Smooth muscle cell (in vitro differentiated cells): ENCODE measurements at regions not wholly inside any gene's neighbourhood (a gene's known extent, or its start where the extent isn't known, plus 50 kb on each side); places are given as distances from the start of the nearest gene placed in this dataset. TPM values are rescaled to one million over a fixed set of nuclear protein-coding genes. Genes with fewer than 3 reads are reported as not detected.
A peak's percentile ranks its signal among the peaks of the same experiment; 100 is the strongest.

ENCODE experiments used
- DNase-seq: peaks from one replicate; lab custom pipeline; 2025; ENCODE audit not compliant: unreplicated experiment; lab: John Stamatoyannopoulos, UW
- H2AFZ ChIP-seq: fragments of 200-600 bp; sonication (generic); 2 replicates; pipeline ENCODE4 v1.6.0; 2016; ENCODE audit warnings: antibody characterized with exemption, low read depth, mild to moderate bottlenecking
- H3F3A ChIP-seq: fragments of 200-600 bp; sonication (generic); 2 replicates; pipeline ENCODE4 v1.6.0; 2017; ENCODE audit warnings: antibody characterized with exemption, low read depth
- H3K27ac ChIP-seq: fragments of 200-600 bp; sonication (generic); 2 replicates; pipeline ENCODE4 v1.5.1; 2016; ENCODE audit warnings: low read depth, mild to moderate bottlenecking
- H3K27me3 ChIP-seq: fragments of 200-600 bp; sonication (generic); 2 replicates; pipeline ENCODE4 v1.6.1; 2016; ENCODE audit warnings: low read depth, mild to moderate bottlenecking
- H3K36me3 ChIP-seq: fragments of 200-600 bp; sonication (generic); 2 replicates; pipeline ENCODE4 v1.5.1; 2016; ENCODE audit warnings: low read depth
- H3K4me1 ChIP-seq: fragments of 200-600 bp; sonication (generic); 2 replicates; pipeline ENCODE4 v1.5.1; 2016; ENCODE audit warnings: low read depth
- H3K4me2 ChIP-seq: fragments of 200-600 bp; sonication (generic); 2 replicates; pipeline ENCODE4 v1.6.0; 2016; ENCODE audit warnings: mild to moderate bottlenecking
- H3K4me3 ChIP-seq: fragments of 200-600 bp; sonication (generic); 2 replicates; pipeline ENCODE4 v1.5.1; 2016; ENCODE audit warnings: mild to moderate bottlenecking
- H3K79me2 ChIP-seq: fragments of 200-600 bp; sonication (generic); 2 replicates; pipeline ENCODE4 v1.6.0; 2016; ENCODE audit warnings: low read depth, mild to moderate bottlenecking
- H3K9ac ChIP-seq: fragments of 200-600 bp; sonication (generic); 2 replicates; pipeline ENCODE4 v1.6.0; 2016; ENCODE audit warnings: low read depth
- H3K9me3 ChIP-seq: fragments of 200-600 bp; sonication (generic); replicated peaks from 2 replicates; pipeline ENCODE4 v1.5.1; 2016; ENCODE audit warnings: low read depth
- H4K20me1 ChIP-seq: fragments of 200-600 bp; sonication (generic); 2 replicates; pipeline ENCODE4 v1.6.0; 2016; ENCODE audit warnings: low read depth
- WGBS: methylation state at CpG from one replicate; pipeline ENCODE4 v1.1.7; 2016; ENCODE audit warnings: low lambda C conversion rate; 5-methylcytosine and 5-hydroxymethylcytosine counted together
- small RNA-seq: library from RNA; depleted of rRNA; stranded (forward); fragments of <200 nt; gene quantifications from one replicate; pipeline ENCODE3, GENCODE V24; 2014
- TF ChIP-seq, protein P1 (sequence below): fragments of 200-600 bp; sonication (generic); IDR thresholded peaks from 2 replicates; pipeline ENCODE4 v1.5.1; 2017; ENCODE audit warnings: borderline replicate concordance, mild to moderate bottlenecking, antibody characterized with exemption; ENCODE audit not compliant: insufficient read depth, poor library complexity, severe bottlenecking

DNA sequence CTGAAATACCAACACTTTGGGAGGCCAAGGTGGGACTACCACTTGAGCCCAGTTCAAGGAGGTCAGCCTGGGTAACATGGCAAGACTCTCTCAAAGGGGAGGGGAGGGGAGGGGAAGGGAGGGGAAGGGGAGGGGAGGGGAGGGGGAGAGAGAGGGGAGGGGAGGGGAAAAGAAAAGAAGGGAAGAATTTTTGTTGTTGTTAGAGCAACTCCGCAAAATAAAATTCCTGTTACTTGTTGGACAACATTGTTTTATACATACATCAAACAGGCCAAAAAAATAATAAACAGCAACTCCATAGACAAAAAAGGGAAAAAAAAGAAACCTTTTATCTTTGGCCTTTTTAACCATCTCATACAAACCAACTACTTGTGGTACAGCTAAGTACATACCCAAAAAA is 57.3 kb upstream of the TRIM24 start:
- no peak for DNase-seq
- Histone ChIP-seq H3K9ac (no peak overlapping the region), H4K20me1 (no peaks in the 10 kb centered on the region), H3K4me3 (no peak overlapping the region), H3F3A (no peaks in the 10 kb centered on the region), H3K27me3 (no peaks in the 10 kb centered on the region), H3K79me2 (no peaks in the 10 kb centered on the region), H3K9me3 (no peaks in the 10 kb centered on the region), H3K4me2 (no peak overlapping the region), H2AFZ (no peak overlapping the region), H3K36me3 (no peaks in the 10 kb centered on the region), H3K4me1 (no peaks in the 10 kb centered on the region), H3K27ac (no peak overlapping the region)
- WGBS = 100% methylated on average over 1 of the region's 1 CpG
- TF ChIP-seq, protein P1, sequence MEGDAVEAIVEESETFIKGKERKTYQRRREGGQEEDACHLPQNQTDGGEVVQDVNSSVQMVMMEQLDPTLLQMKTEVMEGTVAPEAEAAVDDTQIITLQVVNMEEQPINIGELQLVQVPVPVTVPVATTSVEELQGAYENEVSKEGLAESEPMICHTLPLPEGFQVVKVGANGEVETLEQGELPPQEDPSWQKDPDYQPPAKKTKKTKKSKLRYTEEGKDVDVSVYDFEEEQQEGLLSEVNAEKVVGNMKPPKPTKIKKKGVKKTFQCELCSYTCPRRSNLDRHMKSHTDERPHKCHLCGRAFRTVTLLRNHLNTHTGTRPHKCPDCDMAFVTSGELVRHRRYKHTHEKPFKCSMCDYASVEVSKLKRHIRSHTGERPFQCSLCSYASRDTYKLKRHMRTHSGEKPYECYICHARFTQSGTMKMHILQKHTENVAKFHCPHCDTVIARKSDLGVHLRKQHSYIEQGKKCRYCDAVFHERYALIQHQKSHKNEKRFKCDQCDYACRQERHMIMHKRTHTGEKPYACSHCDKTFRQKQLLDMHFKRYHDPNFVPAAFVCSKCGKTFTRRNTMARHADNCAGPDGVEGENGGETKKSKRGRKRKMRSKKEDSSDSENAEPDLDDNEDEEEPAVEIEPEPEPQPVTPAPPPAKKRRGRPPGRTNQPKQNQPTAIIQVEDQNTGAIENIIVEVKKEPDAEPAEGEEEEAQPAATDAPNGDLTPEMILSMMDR = no peak

DNA sequence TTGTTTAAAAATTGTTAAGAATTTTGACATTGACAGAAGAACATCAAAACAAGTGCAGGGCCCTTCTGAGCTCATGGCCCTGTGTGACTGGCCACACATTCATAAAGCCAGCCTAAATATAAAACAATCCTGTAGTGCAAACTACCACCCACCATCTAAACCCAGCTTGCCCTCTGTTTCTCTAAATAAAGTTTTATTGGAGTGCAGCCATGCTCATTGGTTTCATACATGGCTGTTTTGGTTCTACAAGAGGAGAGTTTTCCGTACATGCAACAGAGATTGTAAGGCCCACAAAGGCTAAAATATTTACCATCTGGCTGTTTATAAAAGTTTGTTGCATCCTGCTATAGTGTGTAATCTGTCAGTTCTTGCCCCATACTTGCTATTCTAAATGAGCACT is 54.6 kb upstream of the TRIM24 start:
- H3K79me2 ChIP-seq = no peaks in the 10 kb centered on the region
- H4K20me1 ChIP-seq = no peaks in the 10 kb centered on the region
- H3K4me1 ChIP-seq = no peaks in the 10 kb centered on the region
- no peak overlapping the region for H3K9ac ChIP-seq
- DNase-seq = no peak
- no peak overlapping the region for H3K4me2 ChIP-seq
- H3K27me3 ChIP-seq = no peaks in the 10 kb centered on the region
- TF ChIP-seq, protein P1 = no peak
- H3K9me3 ChIP-seq = no peaks in the 10 kb centered on the region
- H3F3A ChIP-seq = no peaks in the 10 kb centered on the region
- H2AFZ ChIP-seq = no peak overlapping the region
- H3K4me3 ChIP-seq = no peak overlapping the region
- WGBS = 97% methylated on average over 1 of the region's 1 CpG
- H3K27ac ChIP-seq = no peak overlapping the region
- no peaks in the 10 kb centered on the region for H3K36me3 ChIP-seq

DNA sequence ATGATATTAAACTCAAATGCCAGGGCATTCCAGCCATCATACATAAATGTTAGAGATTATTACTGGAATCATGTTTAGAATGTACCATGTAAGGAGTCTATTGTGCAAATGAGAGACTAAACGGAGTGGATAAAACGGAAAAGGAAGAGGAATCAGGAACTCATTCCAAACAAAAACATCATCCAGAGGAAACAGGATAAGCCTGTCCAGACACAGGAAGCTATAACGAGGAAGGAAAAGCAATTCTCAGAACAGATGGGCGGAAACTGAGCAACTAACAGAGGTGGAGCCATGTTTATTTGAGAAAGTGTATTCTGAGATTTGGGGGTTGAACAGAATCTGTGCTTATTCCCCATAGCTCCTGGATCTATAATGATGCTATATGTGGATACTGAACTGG is 52.3 kb upstream of the TRIM24 start:
- no peak overlapping the region for H3K27ac ChIP-seq
- TF ChIP-seq, protein P1 = no peak
- DNase-seq = no peak
- no peak overlapping the region for H3K4me2 ChIP-seq
- WGBS = 52% methylated on average over 4 of the region's 4 CpGs
- no peaks in the 10 kb centered on the region for H3K36me3 ChIP-seq
- no peaks in the 10 kb centered on the region for H3K27me3 ChIP-seq
- no peaks in the 10 kb centered on the region for H3F3A ChIP-seq
- no peaks in the 10 kb centered on the region for H3K9me3 ChIP-seq
- no peaks in the 10 kb centered on the region for H3K79me2 ChIP-seq
- H4K20me1 ChIP-seq = no peaks in the 10 kb centered on the region
- no peak overlapping the region for H3K9ac ChIP-seq
- H3K4me1 ChIP-seq = no peaks in the 10 kb centered on the region
- no peak overlapping the region for H3K4me3 ChIP-seq
- peak overlapping the region; percentile 46 for H2AFZ ChIP-seq

Small RNA genes in the stretch of these regions (small RNA-seq; reads per million reads assigned to genes)
- gene RF00019 (not detected), gene RF00432 (not detected)
